ENCODE measurements at regions not wholly inside any gene's neighbourhood (a gene's known extent, or its start where the extent isn't known, plus 50 kb on each side); places are given as distances from the start of the nearest gene placed in this dataset.

DNA sequence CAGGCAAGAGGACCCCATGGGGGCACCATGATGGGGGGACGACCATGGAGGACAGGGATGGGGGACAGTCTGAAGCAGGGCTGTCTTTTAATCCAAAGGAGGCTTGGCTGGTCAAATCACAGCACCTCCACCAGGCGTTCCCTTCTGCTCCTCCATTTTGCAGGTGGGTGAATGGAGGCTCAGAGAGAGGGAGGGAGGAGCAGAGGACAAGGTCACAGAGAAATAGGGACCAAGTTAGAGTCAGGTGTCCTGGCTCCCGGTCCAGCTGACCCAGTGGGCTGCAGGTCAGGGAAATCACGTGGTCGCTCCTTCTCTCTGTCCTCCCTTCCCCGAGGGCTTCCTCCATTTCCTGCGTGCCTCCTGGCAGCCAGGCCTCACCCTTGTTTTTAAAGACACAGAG lies 156.4 kb upstream of the SMIM23 start:
- Histone ChIP-seq H3K36me3 (ENCODE audit: low read length) (no peaks in the 10 kb centered on the region), H3K4me3 (ENCODE audit: insufficient read depth, low read length, poor library complexity, severe bottlenecking) (no peak overlapping the region), H3K4me2 (ENCODE audit: low read depth, low read length, poor library complexity, severe bottlenecking) (no peak overlapping the region), H3K9me3 (ENCODE audit: insufficient read depth, low read length) (no peaks in the 10 kb centered on the region), H2AFZ (ENCODE audit: low read depth, low read length, severe bottlenecking) (no peak overlapping the region), H3K27ac (ENCODE audit: low read depth, low read length) (no peak overlapping the region), H3K79me2 (ENCODE audit: insufficient read depth, low read length) (no peaks in the 10 kb centered on the region), H3K9ac (ENCODE audit: low read length) (no peak overlapping the region), H4K20me1 (ENCODE audit: low read depth, low read length) (no peaks in the 10 kb centered on the region), H3F3A (ENCODE audit: insufficient read depth) (no peaks in the 10 kb centered on the region), H3K27me3 (ENCODE audit: low read length) (no peaks in the 10 kb centered on the region), H3K9me2 (replicated peaks; ENCODE audit: insufficient read depth, low read length) (no peaks in the 10 kb centered on the region)
- TF ChIP-seq, protein P1, sequence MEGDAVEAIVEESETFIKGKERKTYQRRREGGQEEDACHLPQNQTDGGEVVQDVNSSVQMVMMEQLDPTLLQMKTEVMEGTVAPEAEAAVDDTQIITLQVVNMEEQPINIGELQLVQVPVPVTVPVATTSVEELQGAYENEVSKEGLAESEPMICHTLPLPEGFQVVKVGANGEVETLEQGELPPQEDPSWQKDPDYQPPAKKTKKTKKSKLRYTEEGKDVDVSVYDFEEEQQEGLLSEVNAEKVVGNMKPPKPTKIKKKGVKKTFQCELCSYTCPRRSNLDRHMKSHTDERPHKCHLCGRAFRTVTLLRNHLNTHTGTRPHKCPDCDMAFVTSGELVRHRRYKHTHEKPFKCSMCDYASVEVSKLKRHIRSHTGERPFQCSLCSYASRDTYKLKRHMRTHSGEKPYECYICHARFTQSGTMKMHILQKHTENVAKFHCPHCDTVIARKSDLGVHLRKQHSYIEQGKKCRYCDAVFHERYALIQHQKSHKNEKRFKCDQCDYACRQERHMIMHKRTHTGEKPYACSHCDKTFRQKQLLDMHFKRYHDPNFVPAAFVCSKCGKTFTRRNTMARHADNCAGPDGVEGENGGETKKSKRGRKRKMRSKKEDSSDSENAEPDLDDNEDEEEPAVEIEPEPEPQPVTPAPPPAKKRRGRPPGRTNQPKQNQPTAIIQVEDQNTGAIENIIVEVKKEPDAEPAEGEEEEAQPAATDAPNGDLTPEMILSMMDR (IDR thresholded peaks at IDR 0.05; ENCODE audit: insufficient read depth, low read length, poor library complexity, severe bottlenecking) = no peak
- no peak for TF ChIP-seq EZH2phosphoT487 (conservative IDR thresholded peaks at IDR 0.05; ENCODE audit: low read length)

DNA sequence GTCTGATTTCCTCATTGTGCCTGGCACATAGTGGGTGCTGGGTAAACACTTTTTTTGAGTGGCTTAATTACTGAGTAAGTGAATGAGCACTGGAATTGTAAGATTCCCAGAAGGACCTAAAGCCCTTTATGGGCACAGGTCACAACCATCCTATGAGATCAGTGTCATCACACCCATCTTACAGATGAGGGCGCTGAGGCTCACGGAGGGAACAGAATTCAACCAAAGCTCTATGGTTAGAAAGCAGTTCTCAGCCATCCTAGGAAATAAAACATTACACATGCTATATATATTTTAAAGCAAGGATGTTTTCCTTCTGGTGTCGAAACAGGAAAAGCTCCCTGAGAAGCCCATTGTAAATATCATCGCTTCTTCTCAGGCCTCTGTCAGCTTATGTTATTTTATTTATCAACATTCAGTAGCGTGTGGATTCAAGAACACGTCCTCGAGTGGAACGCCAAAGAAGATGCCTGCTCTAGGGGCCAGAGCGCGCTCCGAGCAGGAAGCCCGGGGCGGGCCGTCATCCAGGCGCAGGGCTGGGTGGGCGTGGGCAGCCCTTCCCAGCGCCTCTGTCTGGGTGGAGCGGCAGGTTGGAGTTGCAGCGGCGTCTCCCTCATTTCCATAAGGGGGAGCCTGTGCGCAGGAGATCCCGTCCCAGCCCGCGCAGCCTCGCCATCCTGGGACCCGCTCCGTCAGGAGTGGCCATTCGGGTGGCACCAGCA lies 155.8 kb upstream of the SMIM23 start:
- no peak overlapping the region for H2AFZ ChIP-seq (ENCODE audit: low read depth, low read length, severe bottlenecking)
- TF ChIP-seq, protein P1 (IDR thresholded peaks at IDR 0.05; ENCODE audit: insufficient read depth, low read length, poor library complexity, severe bottlenecking) = no peak
- no peak for TF ChIP-seq EZH2phosphoT487 (conservative IDR thresholded peaks at IDR 0.05; ENCODE audit: low read length)
- no peak overlapping the region for H3K4me2 ChIP-seq (ENCODE audit: low read depth, low read length, poor library complexity, severe bottlenecking)
- H3K36me3 ChIP-seq (ENCODE audit: low read length) = no peaks in the 10 kb centered on the region
- H3K9ac ChIP-seq (ENCODE audit: low read length) = no peak overlapping the region
- H3K27me3 ChIP-seq (ENCODE audit: low read length) = no peaks in the 10 kb centered on the region
- H3K9me3 ChIP-seq (ENCODE audit: insufficient read depth, low read length) = no peaks in the 10 kb centered on the region
- no peak overlapping the region for H3K27ac ChIP-seq (ENCODE audit: low read depth, low read length)
- no peaks in the 10 kb centered on the region for H3F3A ChIP-seq (ENCODE audit: insufficient read depth)
- H3K9me2 ChIP-seq (replicated peaks; ENCODE audit: insufficient read depth, low read length) = no peaks in the 10 kb centered on the region
- no peaks in the 10 kb centered on the region for H3K79me2 ChIP-seq (ENCODE audit: insufficient read depth, low read length)
- no peak overlapping the region for H3K4me3 ChIP-seq (ENCODE audit: insufficient read depth, low read length, poor library complexity, severe bottlenecking)
- no peaks in the 10 kb centered on the region for H4K20me1 ChIP-seq (ENCODE audit: low read depth, low read length)

DNA sequence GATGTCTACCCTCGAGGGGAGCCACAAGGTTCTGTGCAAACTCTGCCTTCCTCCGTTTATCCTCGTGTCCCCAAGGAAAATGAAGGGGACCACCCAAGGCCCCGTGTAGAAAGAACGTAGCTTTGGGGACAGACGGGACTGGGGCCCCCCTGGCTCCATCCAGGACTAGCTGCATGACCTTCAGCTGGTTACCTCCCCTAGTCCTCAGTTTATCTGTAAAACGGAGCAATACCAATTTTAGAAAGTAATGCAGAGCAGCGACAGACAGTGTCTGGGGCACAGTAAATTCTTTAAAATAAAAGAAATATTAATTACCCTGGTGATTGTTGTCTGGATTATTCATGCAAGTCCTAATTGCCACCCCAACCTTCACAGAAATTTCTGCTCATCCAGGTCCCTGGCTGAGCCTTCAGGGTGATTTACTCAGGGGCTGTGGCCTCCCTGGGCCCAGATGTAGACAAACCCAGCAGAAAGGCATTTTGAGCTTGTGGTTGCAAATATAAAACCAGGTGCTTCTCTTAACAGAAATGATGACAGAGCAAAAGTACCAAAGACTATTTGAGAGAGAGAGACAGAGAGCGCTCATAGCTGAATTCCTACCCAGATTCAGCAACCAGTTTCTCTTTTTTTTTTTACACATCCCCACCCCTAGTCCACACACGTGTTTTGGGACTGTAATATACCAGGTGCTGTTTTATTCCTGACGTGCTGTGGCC lies 155.1 kb upstream of the SMIM23 start:
- TF ChIP-seq, protein P1 (IDR thresholded peaks at IDR 0.05; ENCODE audit: insufficient read depth, low read length, poor library complexity, severe bottlenecking) = no peak
- TF ChIP-seq EZH2phosphoT487 (conservative IDR thresholded peaks at IDR 0.05; ENCODE audit: low read length) = no peak
- H3F3A ChIP-seq (ENCODE audit: insufficient read depth) = no peaks in the 10 kb centered on the region
- no peaks in the 10 kb centered on the region for H3K27me3 ChIP-seq (ENCODE audit: low read length)
- H3K36me3 ChIP-seq (ENCODE audit: low read length) = no peaks in the 10 kb centered on the region
- no peak overlapping the region for H2AFZ ChIP-seq (ENCODE audit: low read depth, low read length, severe bottlenecking)
- H3K4me3 ChIP-seq (ENCODE audit: insufficient read depth, low read length, poor library complexity, severe bottlenecking) = no peak overlapping the region
- H4K20me1 ChIP-seq (ENCODE audit: low read depth, low read length) = no peaks in the 10 kb centered on the region
- H3K79me2 ChIP-seq (ENCODE audit: insufficient read depth, low read length) = no peaks in the 10 kb centered on the region
- H3K4me2 ChIP-seq (ENCODE audit: low read depth, low read length, poor library complexity, severe bottlenecking) = no peak overlapping the region
- H3K27ac ChIP-seq (ENCODE audit: low read depth, low read length) = no peak overlapping the region
- H3K9ac ChIP-seq (ENCODE audit: low read length) = no peak overlapping the region
- H3K9me3 ChIP-seq (ENCODE audit: insufficient read depth, low read length) = no peaks in the 10 kb centered on the region
- no peaks in the 10 kb centered on the region for H3K9me2 ChIP-seq (replicated peaks; ENCODE audit: insufficient read depth, low read length)
